ENCODE measurements at regions not wholly inside any gene's neighbourhood (a gene's known extent, or its start where the extent isn't known, plus 50 kb on each side); places are given as distances from the start of the nearest gene placed in this dataset.

DNA sequence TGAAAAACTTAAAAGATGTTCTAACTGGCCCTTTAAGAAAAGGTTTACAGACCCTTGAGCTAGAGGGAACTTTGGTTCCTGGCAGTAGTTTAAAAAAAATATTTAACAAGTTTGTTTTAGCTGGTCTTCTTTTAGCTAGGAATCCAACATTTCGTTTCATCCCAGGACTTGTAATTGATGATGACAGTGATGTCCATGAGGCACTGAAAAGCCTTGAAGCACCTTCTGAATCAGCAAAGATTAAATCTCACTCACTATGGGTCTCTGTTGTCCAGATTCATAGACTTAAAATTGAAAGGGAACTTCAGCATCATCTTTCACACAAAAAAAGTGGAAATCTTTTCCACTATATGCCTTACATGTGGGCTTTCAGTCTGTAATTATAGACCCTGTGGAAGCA is 102.9 kb upstream of the ETAA1 start:
- no peak for TF ChIP-seq CTCF (IDR thresholded peaks at IDR 0.05)
- H3K27me3 Mint-ChIP-seq, result peaks cover 6% of the 10 kb centered on the region

GRCh38 chr2:67295406-67295805 is 101.7 kb upstream of the ETAA1 start:
- Mint-ChIP-seq H3K4me1 (ENCODE audit: low read depth) (no peaks in the 10 kb centered on the region), H3K9me3 (no peaks in the 10 kb centered on the region), H3K4me3 (no peak overlapping the region), H3K27me3 (peaks cover 6% of the 10 kb centered on the region), H3K27ac (no peak overlapping the region), H3K36me3 (ENCODE audit: low read depth) (no peaks in the 10 kb centered on the region)
- ATAC-seq (no peak), DNase-seq (no peak)
- ChIA-PET POLR2A (interaction anchor here (0.6 kb wide), 1 partner anchor 113 kb away, joined by 3 read pairs; no protein-coding TSS in a partner anchor), CTCF (no interaction called here)
- intact Hi-C loops (cut with micrococcal nuclease), result no loop called here
- no peak for TF ChIP-seq CTCF (IDR thresholded peaks at IDR 0.05)

More for the DNA sequence above, 102.9 kb upstream of the ETAA1 start:
- DNase-seq, result no peak
- intact Hi-C loops (cut with micrococcal nuclease), result no loop called here
- ATAC-seq, result no peak
- Mint-ChIP-seq H3K36me3 (ENCODE audit: low read depth) (no peaks in the 10 kb centered on the region), H3K4me3 (no peak overlapping the region), H3K27ac (no peak overlapping the region), H3K4me1 (ENCODE audit: low read depth) (no peaks in the 10 kb centered on the region), H3K9me3 (no peaks in the 10 kb centered on the region)
- ChIA-PET POLR2A (no interaction called here), CTCF (no interaction called here)

GRCh38 chr2:67295851-67296250 is 101.3 kb upstream of the ETAA1 start:
- DNase-seq (no peak), ATAC-seq (no peak)
- CTCF ChIA-PET, result no interaction called here
- Mint-ChIP-seq H3K36me3 (ENCODE audit: low read depth) (no peaks in the 10 kb centered on the region), H3K4me3 (no peak overlapping the region), H3K27ac (no peak overlapping the region), H3K4me1 (ENCODE audit: low read depth) (no peaks in the 10 kb centered on the region), H3K9me3 (no peaks in the 10 kb centered on the region), H3K27me3 (peaks cover 5% of the 10 kb centered on the region)
- intact Hi-C loops (cut with micrococcal nuclease), result no loop called here
- no peak for TF ChIP-seq CTCF (IDR thresholded peaks at IDR 0.05)
- POLR2A ChIA-PET, result no interaction called here

- ChIA-PET CTCF (no interaction called here), POLR2A (no interaction called here)
- H3K27ac Mint-ChIP-seq, result no peak overlapping the region
- H3K9me3 Mint-ChIP-seq, result no peaks in the 10 kb centered on the region
- H3K36me3 Mint-ChIP-seq (ENCODE audit: low read depth), result no peaks in the 10 kb centered on the region
- TF ChIP-seq CTCF (IDR thresholded peaks at IDR 0.05), result no peak
- ATAC-seq (no peak), DNase-seq (no peak)
- no peaks in the 10 kb centered on the region for H3K4me1 Mint-ChIP-seq (ENCODE audit: low read depth)
- intact Hi-C loops (cut with micrococcal nuclease), result no loop called here
- peaks cover 4% of the 10 kb centered on the region for H3K27me3 Mint-ChIP-seq
- H3K4me3 Mint-ChIP-seq, result no peak overlapping the region
Measured at GRCh38 chr2:67304300-67304890, 92.7 kb upstream of the ETAA1 start.

DNA sequence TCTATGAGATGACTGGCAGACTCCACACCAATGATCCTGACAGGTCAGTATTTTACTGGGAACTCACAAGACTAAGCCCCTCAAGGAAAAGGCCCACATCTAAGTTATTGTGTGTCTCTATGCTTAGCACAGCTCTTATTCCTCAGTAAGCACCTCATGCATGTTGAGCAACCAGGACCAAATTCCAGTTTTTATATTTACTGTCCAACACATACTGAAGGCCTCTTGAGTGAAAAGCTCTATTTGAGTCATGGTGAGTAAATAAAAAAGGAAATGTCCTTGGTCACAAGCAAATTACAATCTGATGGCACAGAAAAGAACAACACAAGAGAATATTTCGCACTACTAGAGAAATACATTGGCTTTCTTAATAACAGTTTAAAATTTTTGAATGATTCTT is 87.9 kb upstream of the ETAA1 start:
- POLR2A ChIA-PET, result no interaction called here
- intact Hi-C loops (cut with micrococcal nuclease), result no loop called here
- Mint-ChIP-seq H3K27ac (no peak overlapping the region), H3K4me1 (ENCODE audit: low read depth) (no peaks in the 10 kb centered on the region), H3K27me3 (peaks cover 11% of the 10 kb centered on the region), H3K9me3 (no peaks in the 10 kb centered on the region), H3K36me3 (ENCODE audit: low read depth) (no peaks in the 10 kb centered on the region), H3K4me3 (no peak overlapping the region)
- CTCF ChIA-PET, result interaction anchor here (1.2 kb wide), 1 partner anchor 17 kb away, joined by 3 read pairs; no protein-coding TSS in a partner anchor
- TF ChIP-seq CTCF (IDR thresholded peaks at IDR 0.05), result no peak
- DNase-seq, result no peak
- no peak for ATAC-seq

All from activated CD8-positive, alpha-beta T cell treated with anti-CD3 and anti-CD28 coated beads for 36 hours (primary cell).